CD8-positive, alpha-beta memory T cell (primary cell): ENCODE measurements at regions not wholly inside any gene's neighbourhood (a gene's known extent, or its start where the extent isn't known, plus 50 kb on each side); places are given as distances from the start of the nearest gene placed in this dataset.

Source experiments
- CTCF ChIA-PET: fragments of 350-600 bp; sonication (Branson Sonifier 250); formaldehyde crosslinking; loops from one replicate; lab custom pipeline; 2021; ENCODE audit warnings: antibody characterized with exemption; lab: Charles Lee
- POLR2A ChIA-PET: fragments of 350-600 bp; sonication (Branson Sonifier 250); formaldehyde crosslinking; loops from one replicate; lab custom pipeline; 2021; ENCODE audit warnings: antibody characterized with exemption; lab: Charles Lee
- DNase-seq, 5 donors: peaks; one replicate each; pipeline versions ENCODE4 v3.0.0 to v3.0.0-alpha.2; 2020 to 2022; ENCODE audit warnings: mixed read lengths in 1 of 5
- H3K27ac ChIP-seq: one replicate; pipeline ENCODE4 v1.7.0; 2013; ENCODE audit warnings: low read depth, mild to moderate bottlenecking, low read length, moderate library complexity
- H3K27me3 ChIP-seq: 2 replicates; pipeline ENCODE4 v1.7.0; 2013; ENCODE audit warnings: low read length, mild to moderate bottlenecking; ENCODE audit not compliant: insufficient read depth, poor library complexity, severe bottlenecking
- H3K36me3 ChIP-seq: 2 replicates; pipeline ENCODE4 v1.7.0; 2013; ENCODE audit warnings: mild to moderate bottlenecking, low read length, moderate library complexity; ENCODE audit not compliant: insufficient read depth
- H3K4me1 ChIP-seq: 2 replicates; pipeline ENCODE4 v1.7.0; 2013; ENCODE audit warnings: mild to moderate bottlenecking, low read length, moderate library complexity; ENCODE audit not compliant: insufficient read depth
- H3K4me3 ChIP-seq: 2 replicates; pipeline ENCODE4 v1.7.0; 2013; ENCODE audit warnings: mild to moderate bottlenecking, low read length
- H3K9me3 ChIP-seq: 2 replicates; pipeline ENCODE4 v1.7.0; 2013; ENCODE audit warnings: mild to moderate bottlenecking, low read length
- H3K27ac Mint-ChIP-seq, 8 donors: one replicate each; pipeline ENCODE4 v1.8.0; 2020 to 2021; ENCODE audit warnings: mixed read lengths in 8 of 8, mild to moderate bottlenecking in 6 of 8, inconsistent platforms in 3 of 8, moderate library complexity in 3 of 8
- H3K27me3 Mint-ChIP-seq, 2 donors: one replicate each; pipeline ENCODE4 v1.8.0; 2020 to 2021; ENCODE audit warnings: mixed read lengths in 2 of 2, mild to moderate bottlenecking in 1 of 2, moderate library complexity in 1 of 2
- H3K36me3 Mint-ChIP-seq, 3 donors: one replicate each; pipeline ENCODE4 v1.8.0; 2020 to 2021; ENCODE audit warnings: mixed read lengths in 3 of 3, inconsistent platforms in 1 of 3, mild to moderate bottlenecking in 1 of 3
- H3K4me1 Mint-ChIP-seq, 3 donors: one replicate each; pipeline ENCODE4 v1.8.0; 2020 to 2021; ENCODE audit warnings: mixed read lengths in 3 of 3, inconsistent platforms in 1 of 3, mild to moderate bottlenecking in 1 of 3
- H3K4me3 Mint-ChIP-seq, 7 donors: one replicate each; pipeline ENCODE4 v1.8.0; 2020 to 2021; ENCODE audit warnings: mixed read lengths in 7 of 7, mild to moderate bottlenecking in 6 of 7, moderate library complexity in 4 of 7, inconsistent platforms in 2 of 7
- H3K9me3 Mint-ChIP-seq, 5 donors: one replicate each; pipeline ENCODE4 v1.8.0; 2020 to 2022; ENCODE audit warnings: mixed read lengths in 5 of 5, mild to moderate bottlenecking in 3 of 5, moderate library complexity in 2 of 5, inconsistent platforms in 1 of 5

- no peaks in the 10 kb centered on the region for H3K4me1 Mint-ChIP-seq
- H3K9me3 ChIP-seq = no peaks in the 10 kb centered on the region
- H3K27ac ChIP-seq = no peak overlapping the region
- H3K36me3 ChIP-seq = no peaks in the 10 kb centered on the region
- no peaks in the 10 kb centered on the region for H3K4me1 ChIP-seq
- no peak overlapping the region for H3K4me3 ChIP-seq
- CTCF ChIA-PET = no interaction called here
- H3K27me3 Mint-ChIP-seq = no peaks in the 10 kb centered on the region
- H3K4me3 Mint-ChIP-seq = no peak overlapping the region
- no peaks in the 10 kb centered on the region for H3K27me3 ChIP-seq
- no peak overlapping the region for H3K27ac Mint-ChIP-seq
- no peak for DNase-seq
- no peaks in the 10 kb centered on the region for H3K36me3 Mint-ChIP-seq
- H3K9me3 Mint-ChIP-seq = peaks cover 0 to 3% (median 0%) of the 10 kb centered on the region in 5 donors
- POLR2A ChIA-PET = no interaction called here
Observed at GRCh38 chr6:112466373-112467151, 119.4 kb downstream of the RFPL4B start.

- Mint-ChIP-seq H3K9me3 (peaks cover 0 to 3% (median 0%) of the 10 kb centered on the region in 5 donors), H3K4me3 (no peak overlapping the region), H3K36me3 (no peaks in the 10 kb centered on the region), H3K27ac (no peak overlapping the region), H3K4me1 (no peaks in the 10 kb centered on the region), H3K27me3 (peaks cover 0 to under 1% of the 10 kb centered on the region in 2 donors)
- Histone ChIP-seq H3K9me3 (no peaks in the 10 kb centered on the region), H3K4me3 (no peak overlapping the region), H3K27me3 (no peaks in the 10 kb centered on the region), H3K4me1 (no peaks in the 10 kb centered on the region), H3K27ac (no peak overlapping the region), H3K36me3 (no peaks in the 10 kb centered on the region)
- POLR2A ChIA-PET = no interaction called here
- DNase-seq = no peak
- CTCF ChIA-PET = no interaction called here
Observed at GRCh38 chr6:112468359-112468758, 121.2 kb downstream of the RFPL4B start.

GRCh38 chr6:112469306-112469705 lies 122.2 kb downstream of the RFPL4B start:
- ChIA-PET CTCF (no interaction called here), POLR2A (no interaction called here)
- H3K27ac Mint-ChIP-seq = no peak overlapping the region
- Histone ChIP-seq H3K4me1 (no peaks in the 10 kb centered on the region), H3K9me3 (no peaks in the 10 kb centered on the region), H3K27ac (no peak overlapping the region), H3K36me3 (no peaks in the 10 kb centered on the region), H3K4me3 (no peak overlapping the region), H3K27me3 (no peaks in the 10 kb centered on the region)
- peaks cover 0 to 6% (median 0%) of the 10 kb centered on the region in 5 donors for H3K9me3 Mint-ChIP-seq
- H3K4me3 Mint-ChIP-seq = no peak overlapping the region
- no peaks in the 10 kb centered on the region for H3K36me3 Mint-ChIP-seq
- peaks cover 0 to 6% of the 10 kb centered on the region in 2 donors for H3K27me3 Mint-ChIP-seq
- no peak for DNase-seq
- H3K4me1 Mint-ChIP-seq = no peaks in the 10 kb centered on the region

GRCh38 chr6:112470376-112470775 lies 123.2 kb downstream of the RFPL4B start:
- Mint-ChIP-seq H3K4me1 (no peaks in the 10 kb centered on the region), H3K36me3 (no peaks in the 10 kb centered on the region), H3K9me3 (peaks cover 0 to 6% (median 0%) of the 10 kb centered on the region in 5 donors), H3K4me3 (no peak overlapping the region), H3K27ac (no peak overlapping the region), H3K27me3 (peaks cover 1 to 6% of the 10 kb centered on the region in 2 donors)
- POLR2A ChIA-PET = no interaction called here
- CTCF ChIA-PET = no interaction called here
- DNase-seq = no peak
- Histone ChIP-seq H3K4me1 (no peaks in the 10 kb centered on the region), H3K27ac (no peak overlapping the region), H3K9me3 (no peaks in the 10 kb centered on the region), H3K4me3 (no peak overlapping the region), H3K36me3 (no peaks in the 10 kb centered on the region), H3K27me3 (no peaks in the 10 kb centered on the region)

- no peak for DNase-seq
- ChIA-PET CTCF (no interaction called here), POLR2A (no interaction called here)
- no peaks in the 10 kb centered on the region for H3K27me3 ChIP-seq
- no peak overlapping the region for H3K27ac ChIP-seq
- H3K27me3 Mint-ChIP-seq = peaks cover 1 to 6% of the 10 kb centered on the region in 2 donors
- H3K36me3 ChIP-seq = no peaks in the 10 kb centered on the region
- H3K4me1 ChIP-seq = no peaks in the 10 kb centered on the region
- H3K4me3 ChIP-seq = no peak overlapping the region
- H3K9me3 ChIP-seq = no peaks in the 10 kb centered on the region
- H3K4me1 Mint-ChIP-seq = no peaks in the 10 kb centered on the region
- peaks cover 0 to 6% (median 0%) of the 10 kb centered on the region in 5 donors for H3K9me3 Mint-ChIP-seq
- no peak overlapping the region for H3K27ac Mint-ChIP-seq
- H3K4me3 Mint-ChIP-seq = no peak overlapping the region
- H3K36me3 Mint-ChIP-seq = no peaks in the 10 kb centered on the region
Observed at GRCh38 chr6:112470950-112471349, 123.8 kb downstream of the RFPL4B start.

- H3K4me1 ChIP-seq = no peaks in the 10 kb centered on the region
- H3K36me3 Mint-ChIP-seq = no peaks in the 10 kb centered on the region
- DNase-seq = no peak
- ChIA-PET POLR2A (no interaction called here), CTCF (no interaction called here)
- H3K36me3 ChIP-seq = no peaks in the 10 kb centered on the region
- H3K4me1 Mint-ChIP-seq = no peaks in the 10 kb centered on the region
- H3K4me3 Mint-ChIP-seq = no peak overlapping the region
- no peaks in the 10 kb centered on the region for H3K27me3 ChIP-seq
- peaks cover 0 to 9% (median 0%) of the 10 kb centered on the region in 5 donors for H3K9me3 Mint-ChIP-seq
- H3K9me3 ChIP-seq = no peaks in the 10 kb centered on the region
- no peak overlapping the region for H3K27ac Mint-ChIP-seq
- no peak overlapping the region for H3K4me3 ChIP-seq
- peaks cover 3 to 6% of the 10 kb centered on the region in 2 donors for H3K27me3 Mint-ChIP-seq
- H3K27ac ChIP-seq = no peak overlapping the region
Observed at GRCh38 chr6:112475083-112475482, 128.0 kb downstream of the RFPL4B start.

- no peaks in the 10 kb centered on the region for H3K27me3 ChIP-seq
- POLR2A ChIA-PET = no interaction called here
- no peaks in the 10 kb centered on the region for H3K9me3 ChIP-seq
- H3K4me3 ChIP-seq = no peak overlapping the region
- no peaks in the 10 kb centered on the region for H3K4me1 ChIP-seq
- Mint-ChIP-seq H3K4me3 (no peak overlapping the region), H3K9me3 (peaks cover 0 to 9% (median 0%) of the 10 kb centered on the region in 5 donors), H3K27ac (no peak overlapping the region), H3K27me3 (peaks cover 3 to 6% of the 10 kb centered on the region in 2 donors), H3K4me1 (no peaks in the 10 kb centered on the region), H3K36me3 (no peaks in the 10 kb centered on the region)
- CTCF ChIA-PET = no interaction called here
- no peaks in the 10 kb centered on the region for H3K36me3 ChIP-seq
- H3K27ac ChIP-seq = no peak overlapping the region
- DNase-seq = no peak
Observed at GRCh38 chr6:112477125-112477524, 130.0 kb downstream of the RFPL4B start.

GRCh38 chr6:112478036-112478435 lies 130.9 kb downstream of the RFPL4B start:
- no peaks in the 10 kb centered on the region for H3K4me1 ChIP-seq
- H3K27ac ChIP-seq = no peak overlapping the region
- no peaks in the 10 kb centered on the region for H3K27me3 ChIP-seq
- Mint-ChIP-seq H3K4me1 (no peaks in the 10 kb centered on the region), H3K9me3 (peaks cover 0 to 9% (median 0%) of the 10 kb centered on the region in 5 donors), H3K27ac (no peak overlapping the region), H3K36me3 (no peaks in the 10 kb centered on the region), H3K27me3 (peaks cover 3 to 6% of the 10 kb centered on the region in 2 donors), H3K4me3 (no peak overlapping the region)
- no peak overlapping the region for H3K4me3 ChIP-seq
- ChIA-PET CTCF (no interaction called here), POLR2A (no interaction called here)
- H3K36me3 ChIP-seq = no peaks in the 10 kb centered on the region
- no peaks in the 10 kb centered on the region for H3K9me3 ChIP-seq
- no peak for DNase-seq
